Endothelial cell (in vitro differentiated cells): ENCODE measurements at regions not wholly inside any gene's neighbourhood (a gene's known extent, or its start where the extent isn't known, plus 50 kb on each side); places are given as distances from the start of the nearest gene placed in this dataset.

Source experiments
- DNase-seq: peaks from one replicate; pipeline ENCODE4 v3.0.0; 2021; ENCODE audit warnings: low spot score
- H3K27ac Mint-ChIP-seq: one replicate; pipeline ENCODE4 v1.8.0; 2021; ENCODE audit warnings: mixed read lengths, inconsistent platforms; ENCODE audit not compliant: unreplicated experiment
- H3K27me3 Mint-ChIP-seq: one replicate; pipeline ENCODE4 v1.8.0; 2021; ENCODE audit warnings: mild to moderate bottlenecking, moderate library complexity, mixed read lengths, inconsistent platforms; ENCODE audit not compliant: unreplicated experiment
- H3K36me3 Mint-ChIP-seq: one replicate; pipeline ENCODE4 v1.8.0; 2021; ENCODE audit warnings: mild to moderate bottlenecking, low read depth, mixed read lengths, inconsistent platforms; ENCODE audit not compliant: unreplicated experiment
- H3K4me1 Mint-ChIP-seq: one replicate; pipeline ENCODE4 v1.8.0; 2021; ENCODE audit warnings: mild to moderate bottlenecking, mixed read lengths, inconsistent platforms; ENCODE audit not compliant: unreplicated experiment
- H3K4me3 Mint-ChIP-seq: one replicate; pipeline ENCODE4 v1.8.0; 2021; ENCODE audit warnings: mild to moderate bottlenecking, mixed read lengths, inconsistent platforms; ENCODE audit not compliant: unreplicated experiment
- H3K9me3 Mint-ChIP-seq: one replicate; pipeline ENCODE4 v1.8.0; 2021; ENCODE audit warnings: mixed read lengths, inconsistent platforms; ENCODE audit not compliant: unreplicated experiment
- TF ChIP-seq, protein P1 (sequence below): fragments of 200-600 bp; sonication (generic); IDR thresholded peaks from one replicate; pipeline ENCODE4 v1.5.0; 2021; ENCODE audit warnings: antibody characterized with exemption; ENCODE audit not compliant: unreplicated experiment

GRCh38 chr6:82779041-82779440, 286.6 kb downstream of the UBE3D start:
- no peaks in the 10 kb centered on the region for H3K4me1 Mint-ChIP-seq
- no peak overlapping the region for H3K4me3 Mint-ChIP-seq
- H3K36me3 Mint-ChIP-seq = no peaks in the 10 kb centered on the region
- no peak for DNase-seq
- no peak overlapping the region for H3K27ac Mint-ChIP-seq
- H3K9me3 Mint-ChIP-seq = no peaks in the 10 kb centered on the region
- TF ChIP-seq, protein P1, sequence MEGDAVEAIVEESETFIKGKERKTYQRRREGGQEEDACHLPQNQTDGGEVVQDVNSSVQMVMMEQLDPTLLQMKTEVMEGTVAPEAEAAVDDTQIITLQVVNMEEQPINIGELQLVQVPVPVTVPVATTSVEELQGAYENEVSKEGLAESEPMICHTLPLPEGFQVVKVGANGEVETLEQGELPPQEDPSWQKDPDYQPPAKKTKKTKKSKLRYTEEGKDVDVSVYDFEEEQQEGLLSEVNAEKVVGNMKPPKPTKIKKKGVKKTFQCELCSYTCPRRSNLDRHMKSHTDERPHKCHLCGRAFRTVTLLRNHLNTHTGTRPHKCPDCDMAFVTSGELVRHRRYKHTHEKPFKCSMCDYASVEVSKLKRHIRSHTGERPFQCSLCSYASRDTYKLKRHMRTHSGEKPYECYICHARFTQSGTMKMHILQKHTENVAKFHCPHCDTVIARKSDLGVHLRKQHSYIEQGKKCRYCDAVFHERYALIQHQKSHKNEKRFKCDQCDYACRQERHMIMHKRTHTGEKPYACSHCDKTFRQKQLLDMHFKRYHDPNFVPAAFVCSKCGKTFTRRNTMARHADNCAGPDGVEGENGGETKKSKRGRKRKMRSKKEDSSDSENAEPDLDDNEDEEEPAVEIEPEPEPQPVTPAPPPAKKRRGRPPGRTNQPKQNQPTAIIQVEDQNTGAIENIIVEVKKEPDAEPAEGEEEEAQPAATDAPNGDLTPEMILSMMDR = no peak
- no peaks in the 10 kb centered on the region for H3K27me3 Mint-ChIP-seq

GRCh38 chr6:82780334-82780733, 285.3 kb downstream of the UBE3D start:
- H3K27me3 Mint-ChIP-seq = no peaks in the 10 kb centered on the region
- H3K4me1 Mint-ChIP-seq = no peaks in the 10 kb centered on the region
- no peaks in the 10 kb centered on the region for H3K9me3 Mint-ChIP-seq
- DNase-seq = no peak
- H3K36me3 Mint-ChIP-seq = no peaks in the 10 kb centered on the region
- TF ChIP-seq, protein P1 = no peak
- H3K4me3 Mint-ChIP-seq = no peak overlapping the region
- H3K27ac Mint-ChIP-seq = no peak overlapping the region

DNA sequence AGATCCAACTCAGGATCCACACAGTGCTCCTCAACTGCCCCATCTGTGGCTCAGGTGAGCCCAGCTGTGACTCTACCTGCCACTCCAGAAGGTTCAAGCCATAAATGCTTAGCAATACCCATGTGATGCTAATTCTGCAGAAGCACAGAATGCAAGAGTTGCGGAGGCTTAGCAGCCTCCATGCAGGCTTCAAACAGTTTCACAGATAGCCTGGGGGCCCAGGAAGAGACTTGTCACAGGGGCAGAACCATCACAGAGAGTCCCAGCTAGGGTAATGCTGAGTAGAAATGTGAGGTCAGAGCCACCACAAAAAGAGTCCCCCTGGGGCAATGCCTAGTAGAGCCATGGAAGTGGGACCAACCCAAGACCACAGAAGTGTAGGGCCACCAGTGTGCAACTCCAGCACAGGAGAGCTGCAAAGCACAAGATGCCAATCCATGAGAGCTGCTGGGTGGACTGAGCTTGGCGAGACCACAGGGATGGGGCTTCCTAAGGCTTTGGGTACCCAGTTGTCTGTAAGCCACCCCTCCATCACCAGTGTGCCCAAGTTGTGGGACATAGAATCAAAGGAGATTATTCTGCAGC, 283.9 kb downstream of the UBE3D start:
- no peak overlapping the region for H3K27ac Mint-ChIP-seq
- DNase-seq = no peak
- no peaks in the 10 kb centered on the region for H3K4me1 Mint-ChIP-seq
- no peaks in the 10 kb centered on the region for H3K36me3 Mint-ChIP-seq
- no peak overlapping the region for H3K4me3 Mint-ChIP-seq
- no peaks in the 10 kb centered on the region for H3K9me3 Mint-ChIP-seq
- H3K27me3 Mint-ChIP-seq = no peaks in the 10 kb centered on the region
- TF ChIP-seq, protein P1 = no peak

- no peak for DNase-seq
- Mint-ChIP-seq H3K27ac (no peak overlapping the region), H3K36me3 (no peaks in the 10 kb centered on the region), H3K4me3 (no peak overlapping the region), H3K27me3 (no peaks in the 10 kb centered on the region), H3K4me1 (no peaks in the 10 kb centered on the region), H3K9me3 (no peaks in the 10 kb centered on the region)
- TF ChIP-seq, protein P1 = peak; percentile 38
Observed at GRCh38 chr6:82783587-82784236, 281.9 kb downstream of the UBE3D start.

DNA sequence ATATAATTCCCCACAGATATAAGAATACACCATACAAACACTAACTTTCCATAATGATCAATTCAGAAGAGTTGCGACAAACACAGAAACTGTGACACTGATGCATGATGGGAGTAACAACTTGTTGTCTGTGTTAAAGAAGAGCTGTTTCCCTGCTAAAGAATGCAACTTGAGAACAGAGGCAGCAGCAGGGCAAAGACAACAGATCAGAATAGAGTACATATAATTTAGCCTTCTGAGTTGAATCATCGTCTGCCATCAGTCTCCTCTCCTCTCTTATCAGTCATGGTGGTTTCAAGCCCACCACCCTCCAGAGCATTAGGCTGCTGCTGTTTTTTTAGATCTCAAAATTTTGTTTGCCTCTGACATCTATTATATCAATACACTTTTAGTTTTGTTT, 280.4 kb downstream of the UBE3D start:
- no peaks in the 10 kb centered on the region for H3K9me3 Mint-ChIP-seq
- H3K4me1 Mint-ChIP-seq = no peaks in the 10 kb centered on the region
- TF ChIP-seq, protein P1 = no peak
- no peaks in the 10 kb centered on the region for H3K27me3 Mint-ChIP-seq
- H3K36me3 Mint-ChIP-seq = no peaks in the 10 kb centered on the region
- H3K27ac Mint-ChIP-seq = no peak overlapping the region
- DNase-seq = no peak
- H3K4me3 Mint-ChIP-seq = no peak overlapping the region
